ENCODE measurements at regions not wholly inside any gene's neighbourhood (a gene's known extent, or its start where the extent isn't known, plus 50 kb on each side); places are given as distances from the start of the nearest gene placed in this dataset.
"Not testable (repeated sequence)": the region's sequence is repeated elsewhere in the genome, so short reads cannot be mapped to it uniquely, and the experiment has no call there.

GRCh38 chr14:22285991-22286390 is 303.0 kb downstream of the DAD1 start:
- DNase-seq: no peak

GRCh38 chr14:22282949-22283348 is 306.1 kb downstream of the DAD1 start:
- no peak for DNase-seq

DNA sequence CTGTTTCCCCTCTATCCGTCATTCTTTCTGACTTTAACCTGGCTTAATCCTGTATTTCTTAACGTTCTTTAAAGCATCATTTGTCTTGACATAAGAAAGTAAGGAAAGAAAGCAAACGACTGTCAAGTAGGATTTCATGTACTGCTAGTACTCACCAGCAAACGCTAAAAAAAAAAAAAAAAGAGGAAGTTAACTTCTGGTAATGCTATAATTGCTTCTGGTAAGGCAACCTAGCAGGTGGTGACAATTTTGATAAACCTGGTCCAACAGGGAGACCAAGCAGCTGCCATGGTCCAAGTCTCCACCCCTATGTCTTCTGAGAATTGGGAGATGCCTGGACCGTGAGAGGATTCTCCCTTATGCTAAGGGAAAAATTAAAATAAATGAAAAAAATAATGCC is 306.6 kb downstream of the DAD1 start:
- DNase-seq: no peak

GRCh38 chr14:22281447-22281874 is 307.6 kb downstream of the DAD1 start:
- DNase-seq: not testable (repeated sequence)

- DNase-seq: no peak
Measured at GRCh38 chr14:22280497-22281316, 308.3 kb downstream of the DAD1 start.

GRCh38 chr14:22276913-22277816 is 311.9 kb downstream of the DAD1 start:
- DNase-seq: no peak

GRCh38 chr14:22271838-22272799 is 316.9 kb downstream of the DAD1 start:
- DNase-seq: no peak

- DNase-seq: no peak
Measured at GRCh38 chr14:22268875-22269274, 320.1 kb downstream of the DAD1 start.

DNA sequence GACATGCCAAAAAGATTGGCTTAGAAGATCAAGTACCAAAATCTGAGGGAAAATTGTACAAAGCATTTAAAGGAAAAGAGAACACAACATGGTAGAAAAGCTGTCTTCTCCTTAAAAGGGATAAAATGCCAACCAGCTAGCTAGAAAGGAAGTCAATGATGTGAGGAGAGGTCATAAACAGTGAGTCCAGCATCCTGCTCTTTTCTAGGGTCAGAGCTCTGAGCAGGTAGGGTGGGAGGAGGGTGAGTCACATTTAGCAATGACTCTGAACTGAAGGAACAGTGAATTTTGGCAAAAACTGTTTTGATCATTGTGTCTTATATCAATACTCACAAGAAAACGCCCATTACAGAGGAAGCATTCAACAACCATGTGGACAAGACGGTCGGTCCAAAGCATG is 322.3 kb downstream of the DAD1 start:
- DNase-seq: no peak

DNA sequence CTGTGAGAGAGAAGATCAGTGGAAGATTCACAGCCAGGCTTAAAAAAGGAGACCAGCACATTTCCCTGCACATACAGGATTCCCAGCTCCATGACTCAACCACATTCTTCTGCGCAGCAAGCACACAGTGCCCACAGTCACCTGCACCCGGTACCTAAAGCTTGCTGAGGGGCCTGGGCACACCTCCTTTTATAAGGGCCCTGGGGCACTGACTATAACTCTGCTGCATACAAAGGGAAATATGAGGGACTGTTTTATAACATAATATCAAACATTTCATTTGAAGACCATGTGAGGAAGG is 322.9 kb downstream of the DAD1 start:
- no peak for DNase-seq

DNA sequence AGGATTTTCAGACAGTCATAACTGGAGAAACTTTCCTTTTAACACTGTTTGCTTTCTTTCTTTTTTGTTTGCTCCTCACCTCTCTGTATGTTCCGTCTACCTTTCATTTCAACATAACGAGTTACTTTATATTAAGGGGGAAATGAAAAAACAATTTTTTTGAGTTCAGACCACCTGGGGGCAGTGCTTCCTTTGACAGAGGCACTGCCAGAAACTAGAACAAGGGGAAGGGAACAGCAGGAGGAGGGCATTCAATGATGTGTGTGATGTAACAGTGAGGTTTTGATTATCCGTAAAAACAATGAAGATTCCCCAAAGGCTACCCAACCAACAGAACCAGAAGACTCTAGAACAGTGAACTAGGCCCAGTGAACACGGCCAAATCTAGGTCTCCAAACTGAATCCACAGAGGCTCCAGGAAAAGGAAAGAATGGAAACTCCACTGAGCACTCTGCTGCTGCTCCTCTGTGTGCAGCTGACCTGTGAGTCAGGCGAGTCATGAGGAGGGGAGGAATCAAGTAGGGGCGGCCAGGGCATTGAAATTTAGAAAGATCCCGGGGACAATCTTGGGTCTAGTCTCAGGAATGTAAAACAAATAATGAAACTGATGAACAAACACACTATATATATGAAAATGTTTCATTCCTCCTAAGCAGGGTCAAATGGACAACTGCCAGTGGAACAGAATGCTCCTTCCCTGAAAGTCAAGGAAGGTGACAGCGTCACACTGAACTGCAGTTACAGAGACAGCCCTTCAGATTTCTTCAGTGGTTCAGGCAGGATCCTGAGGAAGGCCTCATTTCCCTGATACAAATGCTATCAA is 323.5 kb downstream of the DAD1 start:
- no peak for DNase-seq

DNA sequence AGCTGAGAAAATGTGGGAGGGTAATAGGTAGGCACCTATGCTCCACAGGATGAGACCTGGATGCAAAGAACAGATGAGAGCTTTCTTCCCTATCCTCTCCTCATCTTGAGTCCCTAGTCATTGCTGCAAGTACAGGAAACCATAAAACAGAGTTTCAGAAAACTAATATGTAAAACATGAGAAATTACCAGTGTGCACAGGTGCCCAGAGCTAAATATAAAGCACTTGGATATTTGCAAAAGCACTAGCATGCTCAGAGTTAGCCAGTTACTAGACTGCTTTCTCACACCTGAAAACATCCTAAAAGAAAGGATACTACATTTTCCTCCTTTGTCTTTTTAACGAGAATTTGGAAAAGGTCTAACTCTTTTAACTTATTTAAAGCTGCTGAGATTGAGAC is 324.3 kb downstream of the DAD1 start:
- DNase-seq: no peak

DNA sequence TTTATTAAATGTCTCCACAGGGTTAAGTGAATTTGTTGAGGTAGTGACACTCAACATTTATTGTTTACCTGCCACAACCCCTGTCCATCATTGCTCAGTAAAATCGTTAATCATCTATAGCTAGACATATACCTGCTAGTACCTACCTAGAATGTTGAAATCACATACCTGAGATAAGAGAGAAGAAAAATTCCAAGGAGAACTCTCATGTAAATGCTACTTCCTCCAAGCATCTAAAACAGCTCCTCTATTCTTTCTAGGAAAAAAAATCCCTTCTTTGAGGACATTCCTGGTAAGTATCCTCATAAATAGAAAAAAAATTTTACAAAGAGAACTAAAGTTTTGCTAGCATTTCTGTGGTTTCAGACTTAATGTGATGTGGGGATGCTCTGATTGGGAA is 325.1 kb downstream of the DAD1 start:
- DNase-seq: no peak

DNA sequence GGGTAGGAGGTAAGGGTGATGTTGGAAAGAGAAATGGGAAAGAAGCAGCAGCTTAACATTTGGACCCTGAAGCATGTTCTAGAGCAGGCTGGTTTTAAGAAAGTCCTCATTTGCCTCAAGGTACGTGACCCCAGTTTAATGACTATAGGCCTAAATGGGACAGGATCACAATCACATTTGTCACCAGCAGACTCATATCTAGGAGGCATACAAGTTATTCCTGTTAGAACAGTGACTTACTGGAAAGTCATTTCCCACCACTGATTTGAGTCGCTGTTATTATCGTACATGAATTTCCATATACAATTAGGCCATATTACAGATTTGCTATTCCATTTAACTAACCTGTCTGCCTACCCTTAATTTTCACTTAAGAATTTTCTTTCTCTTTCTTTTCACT is 326.1 kb downstream of the DAD1 start:
- DNase-seq: no peak

DNA sequence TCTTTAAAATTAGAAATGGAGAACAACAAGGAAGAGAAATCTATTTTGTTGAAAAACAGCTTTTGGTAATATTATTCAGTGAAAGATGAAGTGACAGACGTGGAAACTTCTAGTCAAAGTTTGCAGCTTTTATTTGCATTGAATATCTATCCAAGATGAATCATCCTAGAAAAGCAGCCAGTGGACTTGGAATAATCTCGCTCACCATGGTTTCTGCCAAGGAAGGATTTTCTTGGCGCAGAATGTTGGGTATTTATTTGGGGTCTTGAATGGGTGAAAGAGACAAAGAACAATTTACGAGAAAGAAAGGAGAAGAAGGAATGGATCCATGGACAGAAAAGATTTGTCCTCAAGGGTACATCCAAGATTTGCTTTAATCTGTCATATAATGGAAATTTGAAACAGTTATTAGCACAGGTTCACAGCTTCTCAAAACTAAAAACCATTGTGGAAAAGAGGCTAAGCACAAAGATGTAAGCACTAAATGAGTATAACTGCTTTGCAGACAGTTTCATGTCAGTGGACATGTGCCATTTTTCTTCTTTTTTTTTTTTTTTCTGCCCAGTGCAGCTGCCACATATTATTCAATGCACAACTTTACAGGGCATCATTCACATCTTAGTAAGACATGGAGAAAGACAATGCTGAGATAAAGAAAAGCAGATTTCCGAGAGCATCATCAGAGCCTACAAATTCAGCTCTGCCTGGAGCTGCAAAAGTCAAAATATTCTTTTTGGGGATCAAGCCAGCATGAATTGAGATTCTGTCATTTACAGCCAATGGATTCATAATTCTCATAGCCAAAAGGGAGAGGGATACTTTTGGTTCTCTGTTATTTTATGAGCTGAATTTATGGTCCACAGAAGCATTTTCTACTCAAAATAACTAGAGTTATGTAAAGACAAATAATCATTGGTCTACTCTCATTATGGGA is 333.7 kb downstream of the DAD1 start:
- DNase-seq: no peak

DNA sequence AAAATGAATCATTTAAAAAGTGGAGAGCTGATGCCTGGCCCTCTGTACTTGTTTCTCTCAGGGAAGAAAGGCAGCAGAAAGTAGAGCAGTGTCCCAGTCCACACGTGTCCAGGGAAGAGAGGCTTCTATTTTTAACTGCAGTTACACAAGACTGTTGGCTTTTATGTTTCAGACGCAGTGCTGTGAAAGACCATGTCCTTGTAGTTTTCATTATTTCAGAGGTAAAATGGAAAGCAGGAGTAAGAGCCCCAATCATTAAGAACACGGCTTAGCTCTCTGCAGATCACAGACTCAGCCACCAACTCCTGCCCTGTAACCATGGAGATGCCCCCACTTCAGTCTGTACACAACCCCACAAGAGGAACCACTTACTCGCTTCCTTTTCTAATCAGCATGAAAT is 336.3 kb downstream of the DAD1 start:
- DNase-seq: no peak

GRCh38 chr14:22251090-22251489 is 337.9 kb downstream of the DAD1 start:
- DNase-seq: no peak

GRCh38 chr14:22249770-22250169 is 339.3 kb downstream of the DAD1 start:
- no peak for DNase-seq

- DNase-seq: no peak
Measured at GRCh38 chr14:22243971-22244581, 344.9 kb downstream of the DAD1 start.

- DNase-seq: not testable (repeated sequence)
Measured at GRCh38 chr14:22238320-22238719, 350.7 kb downstream of the DAD1 start.

Data from 8988T (cell line).